ENCODE measurements at regions not wholly inside any gene's neighbourhood (a gene's known extent, or its start where the extent isn't known, plus 50 kb on each side); places are given as distances from the start of the nearest gene placed in this dataset.
"Not testable (repeated sequence)": the region's sequence is repeated elsewhere in the genome, so short reads cannot be mapped to it uniquely, and the experiment has no call there.

- DNase-seq (ENCODE audit: insufficient read length, low spot score) (no peak), FAIRE-seq (no peak)
- TF ChIP-seq POU2F2 (IDR thresholded peaks at IDR 0.05; ENCODE audit: low read depth, low read length), result no peak
- no peak for TF ChIP-seq PAX5 (IDR thresholded peaks at IDR 0.05; ENCODE audit: insufficient read depth, low read length, severe bottlenecking)
- no peak for TF ChIP-seq POLR2A (IDR thresholded peaks at IDR 0.05; ENCODE audit: low read depth, low read length)
- TF ChIP-seq TAF1 (IDR thresholded peaks at IDR 0.05; ENCODE audit: low read depth, low read length), result no peak
- no peak for TF ChIP-seq SPI1 (IDR thresholded peaks at IDR 0.05; ENCODE audit: low read depth, low read length)
- TF ChIP-seq POLR2AphosphoS5 (IDR thresholded peaks at IDR 0.05; ENCODE audit: low read depth, low read length), result no peak
Observed at GRCh38 chrX:45621376-45622041, 420.8 kb upstream of the DIPK2B start.

DNA sequence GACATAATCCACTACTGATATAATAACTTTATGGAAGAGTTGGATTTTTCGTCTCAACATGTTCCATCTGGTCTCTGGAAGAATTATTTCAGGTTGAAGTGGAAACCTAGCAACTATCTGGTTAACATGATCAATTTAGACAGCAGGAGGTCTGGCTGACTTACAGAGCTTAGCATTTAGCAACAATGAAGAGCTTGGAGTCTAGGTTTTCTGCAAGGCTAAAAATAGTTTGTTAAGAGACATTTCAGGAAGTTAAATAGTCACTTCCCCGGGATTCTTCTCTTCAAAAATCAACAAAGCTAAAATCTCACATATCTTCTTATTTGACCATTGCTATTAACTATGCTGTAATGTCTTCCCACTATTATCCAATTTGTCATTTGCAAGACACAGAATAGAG, 418.6 kb upstream of the DIPK2B start:
- DNase-seq (ENCODE audit: insufficient read length, low spot score) (no peak), FAIRE-seq (no peak)

GRCh38 chrX:45615591-45615990, 414.9 kb upstream of the DIPK2B start:
- not testable (repeated sequence) for DNase-seq (ENCODE audit: insufficient read length, low spot score); FAIRE-seq

More for the DNA sequence above, 418.6 kb upstream of the DIPK2B start:
- TF ChIP-seq POU2F2 (IDR thresholded peaks at IDR 0.05; ENCODE audit: low read depth, low read length) (no peak), SPI1 (IDR thresholded peaks at IDR 0.05; ENCODE audit: low read depth, low read length) (no peak), PAX5 (IDR thresholded peaks at IDR 0.05; ENCODE audit: insufficient read depth, low read length, severe bottlenecking) (no peak), POLR2AphosphoS5 (IDR thresholded peaks at IDR 0.05; ENCODE audit: low read depth, low read length) (no peak), POLR2A (IDR thresholded peaks at IDR 0.05; ENCODE audit: low read depth, low read length) (no peak), TAF1 (IDR thresholded peaks at IDR 0.05; ENCODE audit: low read depth, low read length) (no peak)

DNA sequence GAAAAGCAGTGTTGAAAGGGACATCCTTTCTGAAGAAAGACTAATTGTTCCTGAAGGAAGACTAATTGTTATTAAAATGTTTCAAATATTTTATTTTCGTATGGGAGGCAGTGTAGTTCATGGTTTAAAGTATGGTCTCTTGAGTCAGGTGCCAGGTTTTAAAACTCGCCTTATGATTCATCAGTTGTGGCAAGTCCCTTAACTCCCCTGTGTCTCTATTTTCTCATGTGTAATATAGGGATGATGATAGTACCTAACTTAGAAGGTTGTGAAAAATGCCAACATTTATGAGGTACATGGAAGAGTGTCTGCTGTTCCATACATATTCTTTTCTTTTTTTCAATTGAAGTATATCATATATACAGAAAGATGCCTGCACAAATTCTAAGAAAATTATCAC, 414.2 kb upstream of the DIPK2B start:
- FAIRE-seq (no peak), DNase-seq (ENCODE audit: insufficient read length, low spot score) (no peak)

DNA sequence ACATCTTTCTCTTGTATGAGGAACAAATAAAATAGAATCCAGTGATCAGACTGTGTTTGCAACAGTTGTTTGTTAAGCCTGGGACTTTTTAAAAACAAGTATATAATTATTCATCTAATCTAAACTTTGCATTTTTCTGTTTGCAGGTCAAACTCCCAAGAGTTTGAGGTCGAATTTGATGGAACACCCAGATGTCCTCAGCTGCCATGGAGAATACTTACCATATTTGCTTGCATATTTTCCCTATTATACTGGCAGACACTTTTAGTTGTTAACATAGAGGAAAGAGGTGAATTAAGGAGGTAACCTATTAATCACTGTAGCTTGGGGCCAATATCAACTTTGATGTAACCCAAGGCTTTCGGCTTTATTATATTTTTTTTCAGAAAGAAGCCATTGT, 401.5 kb upstream of the DIPK2B start:
- FAIRE-seq, result no peak
- TF ChIP-seq POLR2AphosphoS5 (IDR thresholded peaks at IDR 0.05; ENCODE audit: low read depth, low read length), result no peak
- TF ChIP-seq SPI1 (IDR thresholded peaks at IDR 0.05; ENCODE audit: low read depth, low read length), result no peak
- TF ChIP-seq TAF1 (IDR thresholded peaks at IDR 0.05; ENCODE audit: low read depth, low read length), result no peak
- no peak for TF ChIP-seq PAX5 (IDR thresholded peaks at IDR 0.05; ENCODE audit: insufficient read depth, low read length, severe bottlenecking)
- no peak for TF ChIP-seq POU2F2 (IDR thresholded peaks at IDR 0.05; ENCODE audit: low read depth, low read length)
- TF ChIP-seq POLR2A (IDR thresholded peaks at IDR 0.05; ENCODE audit: low read depth, low read length), result no peak

More for the DNA sequence above, 414.2 kb upstream of the DIPK2B start:
- TF ChIP-seq POLR2A (IDR thresholded peaks at IDR 0.05; ENCODE audit: low read depth, low read length) (no peak), SPI1 (IDR thresholded peaks at IDR 0.05; ENCODE audit: low read depth, low read length) (no peak), PAX5 (IDR thresholded peaks at IDR 0.05; ENCODE audit: insufficient read depth, low read length, severe bottlenecking) (no peak), POLR2AphosphoS5 (IDR thresholded peaks at IDR 0.05; ENCODE audit: low read depth, low read length) (no peak), POU2F2 (IDR thresholded peaks at IDR 0.05; ENCODE audit: low read depth, low read length) (no peak), TAF1 (IDR thresholded peaks at IDR 0.05; ENCODE audit: low read depth, low read length) (no peak)

GRCh38 chrX:45601052-45601451, 400.4 kb upstream of the DIPK2B start:
- no peak for FAIRE-seq

More for the DNA sequence above, 401.5 kb upstream of the DIPK2B start:
- DNase-seq (ENCODE audit: insufficient read length, low spot score), result no peak

DNA sequence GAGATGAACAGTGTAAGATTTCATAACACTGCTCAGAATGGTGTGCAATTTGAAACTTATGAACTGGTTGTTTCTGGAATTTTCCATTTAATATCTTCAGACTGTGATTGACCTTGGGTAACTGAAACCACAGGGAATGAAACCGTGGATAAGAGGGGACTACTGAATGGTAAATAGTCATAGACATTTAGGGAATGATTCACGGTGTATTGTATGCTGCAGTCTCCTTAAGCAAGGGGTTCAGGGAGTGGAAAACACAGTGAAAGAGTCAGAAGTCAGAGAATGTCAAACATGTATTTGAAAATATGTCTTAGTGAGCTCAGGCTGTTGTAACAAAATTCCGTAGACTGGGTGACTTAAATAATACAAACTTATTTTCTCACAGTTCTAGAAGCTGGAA, 398.2 kb upstream of the DIPK2B start:
- TF ChIP-seq TAF1 (IDR thresholded peaks at IDR 0.05; ENCODE audit: low read depth, low read length) (no peak), PAX5 (IDR thresholded peaks at IDR 0.05; ENCODE audit: insufficient read depth, low read length, severe bottlenecking) (no peak), SPI1 (IDR thresholded peaks at IDR 0.05; ENCODE audit: low read depth, low read length) (no peak), POU2F2 (IDR thresholded peaks at IDR 0.05; ENCODE audit: low read depth, low read length) (no peak), POLR2AphosphoS5 (IDR thresholded peaks at IDR 0.05; ENCODE audit: low read depth, low read length) (no peak), POLR2A (IDR thresholded peaks at IDR 0.05; ENCODE audit: low read depth, low read length) (no peak)
- no peak for DNase-seq (ENCODE audit: insufficient read length, low spot score)
- FAIRE-seq, result no peak

More at GRCh38 chrX:45601052-45601451, 400.4 kb upstream of the DIPK2B start:
- DNase-seq (ENCODE audit: insufficient read length, low spot score), result no peak
- no peak for TF ChIP-seq POU2F2 (IDR thresholded peaks at IDR 0.05; ENCODE audit: low read depth, low read length)
- no peak for TF ChIP-seq POLR2AphosphoS5 (IDR thresholded peaks at IDR 0.05; ENCODE audit: low read depth, low read length)
- no peak for TF ChIP-seq PAX5 (IDR thresholded peaks at IDR 0.05; ENCODE audit: insufficient read depth, low read length, severe bottlenecking)
- TF ChIP-seq SPI1 (IDR thresholded peaks at IDR 0.05; ENCODE audit: low read depth, low read length), result no peak
- no peak for TF ChIP-seq TAF1 (IDR thresholded peaks at IDR 0.05; ENCODE audit: low read depth, low read length)
- no peak for TF ChIP-seq POLR2A (IDR thresholded peaks at IDR 0.05; ENCODE audit: low read depth, low read length)

- FAIRE-seq, result no peak
- TF ChIP-seq POLR2AphosphoS5 (IDR thresholded peaks at IDR 0.05; ENCODE audit: low read depth, low read length) (no peak), POLR2A (IDR thresholded peaks at IDR 0.05; ENCODE audit: low read depth, low read length) (no peak), POU2F2 (IDR thresholded peaks at IDR 0.05; ENCODE audit: low read depth, low read length) (no peak), TAF1 (IDR thresholded peaks at IDR 0.05; ENCODE audit: low read depth, low read length) (no peak), PAX5 (IDR thresholded peaks at IDR 0.05; ENCODE audit: insufficient read depth, low read length, severe bottlenecking) (no peak)
- DNase-seq (ENCODE audit: insufficient read length, low spot score), result no peak
Observed at GRCh38 chrX:45596188-45596808, 395.6 kb upstream of the DIPK2B start.

DNA sequence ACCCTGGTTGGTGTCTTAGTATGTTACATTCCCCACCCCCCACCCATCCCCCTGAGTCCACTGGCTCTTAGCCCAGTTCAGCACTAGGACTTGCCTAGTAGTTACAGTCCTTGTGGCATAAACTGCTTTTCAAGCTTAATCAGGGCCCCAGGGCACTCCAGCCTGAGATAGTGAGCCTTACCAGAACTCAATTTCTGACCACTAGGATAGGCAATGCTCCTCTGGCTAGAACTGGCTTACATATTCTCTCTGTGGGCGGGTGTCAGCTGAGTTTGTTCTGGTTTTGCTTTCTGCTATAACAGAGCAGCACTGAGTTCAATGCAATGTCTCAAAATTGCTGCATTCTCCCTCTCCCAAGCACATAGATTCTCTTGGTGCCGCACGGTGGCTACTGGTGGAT, 391.4 kb upstream of the DIPK2B start:
- no peak for DNase-seq (ENCODE audit: insufficient read length, low spot score)
- FAIRE-seq, result no peak
- TF ChIP-seq PAX5 (IDR thresholded peaks at IDR 0.05; ENCODE audit: insufficient read depth, low read length, severe bottlenecking) (no peak), POLR2AphosphoS5 (IDR thresholded peaks at IDR 0.05; ENCODE audit: low read depth, low read length) (no peak), TAF1 (IDR thresholded peaks at IDR 0.05; ENCODE audit: low read depth, low read length) (no peak)

GRCh38 chrX:45591650-45592049, 391.0 kb upstream of the DIPK2B start:
- FAIRE-seq, result no peak
- no peak for DNase-seq (ENCODE audit: insufficient read length, low spot score)
- TF ChIP-seq TAF1 (IDR thresholded peaks at IDR 0.05; ENCODE audit: low read depth, low read length) (no peak), POLR2AphosphoS5 (IDR thresholded peaks at IDR 0.05; ENCODE audit: low read depth, low read length) (no peak), SPI1 (IDR thresholded peaks at IDR 0.05; ENCODE audit: low read depth, low read length) (no peak), POLR2A (IDR thresholded peaks at IDR 0.05; ENCODE audit: low read depth, low read length) (no peak), PAX5 (IDR thresholded peaks at IDR 0.05; ENCODE audit: insufficient read depth, low read length, severe bottlenecking) (no peak), POU2F2 (IDR thresholded peaks at IDR 0.05; ENCODE audit: low read depth, low read length) (no peak)
